GM12892 (cell line): ENCODE measurements at regions not wholly inside any gene's neighbourhood (a gene's known extent, or its start where the extent isn't known, plus 50 kb on each side); places are given as distances from the start of the nearest gene placed in this dataset.

ENCODE experiments used
- POLR2A ChIP-seq: IDR thresholded peaks from 2 replicates; pipeline ENCODE4 v1.6.1; 2011; ENCODE audit warnings: low read depth, low read length, control low read depth
- POLR2AphosphoS5 ChIP-seq: IDR thresholded peaks from 2 replicates; pipeline ENCODE4 v1.6.1; 2011; ENCODE audit warnings: low read depth, low read length, control low read depth
- TAF1 ChIP-seq: IDR thresholded peaks from 2 replicates; pipeline ENCODE4 v1.6.1; 2011; ENCODE audit warnings: low read depth, mild to moderate bottlenecking, control low read depth, low read length, borderline replicate concordance

DNA sequence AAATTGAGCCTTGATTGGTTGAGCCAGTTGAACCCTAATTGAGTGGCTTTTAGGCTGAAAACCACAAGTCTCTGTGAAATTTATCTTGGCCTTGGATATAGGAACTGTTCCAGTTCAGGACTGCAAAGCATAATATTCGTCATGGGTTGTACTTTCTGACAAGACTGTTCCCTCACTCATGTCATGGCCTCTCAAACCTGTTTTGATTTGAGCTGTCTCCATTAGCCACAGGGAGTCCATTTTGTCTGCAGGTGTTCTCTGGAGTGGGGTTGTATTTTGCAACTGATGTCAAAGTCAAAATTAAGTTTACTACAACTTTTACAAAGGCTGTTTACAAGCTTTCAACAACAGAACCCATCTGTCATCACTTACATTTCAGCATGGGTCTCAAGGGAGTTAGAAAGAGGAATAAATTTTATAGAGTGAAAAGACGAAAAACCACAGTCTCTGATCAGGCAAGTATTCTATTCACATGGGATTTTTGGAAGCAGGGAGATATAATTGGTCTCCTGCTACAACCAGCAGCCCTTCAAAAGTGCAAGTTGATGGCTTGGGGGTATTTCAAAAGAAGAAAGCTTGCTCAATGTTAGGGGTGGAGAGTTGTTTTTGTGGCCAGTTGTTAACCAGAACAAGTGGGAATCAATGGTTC lies 1716.3 kb downstream of the C4orf33 start:
- no peak for TF ChIP-seq POLR2A
- TF ChIP-seq POLR2AphosphoS5: no peak
- TF ChIP-seq TAF1: no peak
